B cell (primary cell): ENCODE measurements at regions not wholly inside any gene's neighbourhood (a gene's known extent, or its start where the extent isn't known, plus 50 kb on each side); places are given as distances from the start of the nearest gene placed in this dataset.

Source experiments
- CTCF ChIP-seq: fragments of 200-600 bp; IDR thresholded peaks from one replicate; pipeline ENCODE4 v1.8.0; 2022; ENCODE audit warnings: antibody characterized with exemption, mild to moderate bottlenecking
- EZH2 ChIP-seq: IDR thresholded peaks from 2 replicates; pipeline ENCODE4 v1.6.1; 2012; ENCODE audit warnings: borderline replicate concordance, low read depth, mild to moderate bottlenecking, moderate library complexity, low read length; ENCODE audit not compliant: insufficient read depth, poor library complexity, severe bottlenecking

GRCh38 chr16:86737083-86737482 is 158.7 kb downstream of the FOXL1 start:
- no peak for TF ChIP-seq EZH2
- no peak for TF ChIP-seq CTCF
